H1 (cell line): ENCODE measurements at regions not wholly inside any gene's neighbourhood (a gene's known extent, or its start where the extent isn't known, plus 50 kb on each side); places are given as distances from the start of the nearest gene placed in this dataset.

Source experiments
- ATF3 ChIP-seq: IDR thresholded peaks from 2 replicates; pipeline ENCODE4 v1.6.1; 2011; ENCODE audit warnings: low read depth, mild to moderate bottlenecking, low read length; ENCODE audit not compliant: insufficient read depth
- CEBPB ChIP-seq: IDR thresholded peaks from 2 replicates; pipeline ENCODE4 v1.6.1; 2012; ENCODE audit warnings: low read depth, low read length
- CREB1 ChIP-seq: IDR thresholded peaks from 2 replicates; pipeline ENCODE4 v1.6.1; 2012; ENCODE audit warnings: inconsistent platforms
- EGR1 ChIP-seq: IDR thresholded peaks from 2 replicates; pipeline ENCODE4 v1.6.1; 2011; ENCODE audit warnings: low read depth, low read length, borderline replicate concordance
- EP300 ChIP-seq, 2 experiments: IDR thresholded peaks; 1 replicate in 1 of 2; 2 replicates in 1 of 2; pipeline ENCODE4 v1.6.1; 2011 to 2012; ENCODE audit warnings: low read depth in 2 of 2, low read length in 2 of 2, mild to moderate bottlenecking in 2 of 2, borderline replicate concordance in 1 of 2, inconsistent platforms in 1 of 2, moderate library complexity in 1 of 2
- HDAC6 ChIP-seq: IDR thresholded peaks from one replicate; pipeline ENCODE4 v1.7.1; 2012; ENCODE audit warnings: low read depth, mild to moderate bottlenecking, inconsistent platforms, low read length, moderate library complexity
- JUND ChIP-seq: IDR thresholded peaks from 2 replicates; pipeline ENCODE4 v1.6.1; 2011; ENCODE audit warnings: mild to moderate bottlenecking, improper control_type of control experiment, low read length
- MAFK ChIP-seq: IDR thresholded peaks from 2 replicates; pipeline ENCODE4 v1.6.1; 2012; ENCODE audit warnings: low read depth, mild to moderate bottlenecking, improper control_type of control experiment, low read length
- POLR2A ChIP-seq, 2 experiments: IDR thresholded peaks; 1 replicate in 1 of 2; 2 replicates in 1 of 2; pipeline ENCODE4 v1.6.1; 2011; ENCODE audit warnings: low read depth in 2 of 2, low read length in 2 of 2, mild to moderate bottlenecking in 2 of 2; ENCODE audit errors: control extremely low read depth in 1 of 2
- POLR2AphosphoS5 ChIP-seq: IDR thresholded peaks from 2 replicates; pipeline ENCODE4 v1.6.1; 2011; ENCODE audit warnings: low read depth, low read length
- RBBP5 ChIP-seq: IDR thresholded peaks from 2 replicates; pipeline ENCODE4 v1.7.1; 2012; ENCODE audit warnings: low read depth, mild to moderate bottlenecking, inconsistent platforms, low read length, moderate library complexity, borderline replicate concordance
- RXRA ChIP-seq: IDR thresholded peaks from 2 replicates; pipeline ENCODE4 v1.6.1; 2011; ENCODE audit warnings: low read depth, mild to moderate bottlenecking, low read length, moderate library complexity; ENCODE audit not compliant: insufficient read depth
- YY1 ChIP-seq: IDR thresholded peaks from 2 replicates; pipeline ENCODE4 v1.6.1; 2011; ENCODE audit warnings: low read depth, mild to moderate bottlenecking, low read length

- TF ChIP-seq ATF3: no peak
- TF ChIP-seq YY1: no peak
- TF ChIP-seq MAFK: no peak
- TF ChIP-seq HDAC6: no peak
- no peak for TF ChIP-seq RBBP5
- TF ChIP-seq CREB1: no peak
- TF ChIP-seq JUND: no peak
- no peak for TF ChIP-seq CEBPB
- no peak for TF ChIP-seq EP300 (IDR thresholded peaks at IDR 0.05; ENCODE audit: borderline replicate concordance in 1 of 2, low read depth in 2 of 2, low read length in 2 of 2)
- no peak for TF ChIP-seq RXRA
- TF ChIP-seq EGR1: no peak
- no peak for TF ChIP-seq POLR2AphosphoS5
- TF ChIP-seq POLR2A (IDR thresholded peaks at IDR 0.05; ENCODE audit: control extremely low read depth in 1 of 2, low read depth in 2 of 2, low read length in 2 of 2): no peak
Measured at GRCh38 chr7:421136-421991, 98.3 kb downstream of the PDGFA start.
